Lower leg skin (tissue), 4 donors: ENCODE measurements at regions not wholly inside any gene's neighbourhood (a gene's known extent, or its start where the extent isn't known, plus 50 kb on each side); places are given as distances from the start of the nearest gene placed in this dataset.

Experiments
- DNase-seq, 2 donors: peaks; one replicate each; pipeline ENCODE4 v3.0.0-alpha.2; 2019; ENCODE audit warnings: low spot score in 2 of 2
- H3K4me3 ChIP-seq: fragments of 200-600 bp; sonication (generic); 2 replicates; pipeline ENCODE4 v1.5.1; 2017; ENCODE audit warnings: mild to moderate bottlenecking, low read depth; ENCODE audit not compliant: poor library complexity, severe bottlenecking
- CTCF ChIP-seq, 3 donors: fragments of 450-650 bp; IDR thresholded peaks; one replicate each; pipeline ENCODE4 v1.5.1; 2016; ENCODE audit warnings: antibody characterized with exemption in 3 of 3, mild to moderate bottlenecking in 3 of 3, moderate library complexity in 2 of 3
- POLR2A ChIP-seq, 2 donors: fragments of 450-650 bp; IDR thresholded peaks; one replicate each; pipeline ENCODE4 v1.6.1; 2016 to 2017; ENCODE audit warnings: antibody characterized with exemption in 2 of 2, mild to moderate bottlenecking in 1 of 2, moderate library complexity in 1 of 2
- WGBS, 2 donors: methylation state at CpG; one replicate each; pipeline ENCODE4 v1.1.5; 2018; 5-methylcytosine and 5-hydroxymethylcytosine counted together
- intact Hi-C: fragments of 100-400 bp; cut with DNase I; formaldehyde crosslinking; loops from one replicate; pipeline ENCODE4 v1.15.0; 2023; ENCODE audit warnings: low total_unique reads

GRCh38 chr4:45640281-45640680, 483.6 kb downstream of the GABRG1 start:
- 70 to 74% methylated on average over 6 of the region's 6 CpGs for WGBS, 2 donors
- DNase-seq, result no peak
- no peak overlapping the region for H3K4me3 ChIP-seq
- intact Hi-C loops, result no loop called here
- TF ChIP-seq CTCF (IDR thresholded peaks at IDR 0.05), result no peak
- TF ChIP-seq POLR2A (IDR thresholded peaks at IDR 0.05), result no peak

- intact Hi-C loops, result no loop called here
- no peak overlapping the region for H3K4me3 ChIP-seq
- TF ChIP-seq POLR2A (IDR thresholded peaks at IDR 0.05), result no peak
- WGBS, 2 donors, result 76 to 82% methylated on average over 3 of the region's 3 CpGs
- no peak for DNase-seq
Observed at GRCh38 chr4:45638641-45639040, 485.2 kb downstream of the GABRG1 start.

GRCh38 chr4:45636175-45636574, 487.7 kb downstream of the GABRG1 start:
- no peak for TF ChIP-seq CTCF (IDR thresholded peaks at IDR 0.05)
- TF ChIP-seq POLR2A (IDR thresholded peaks at IDR 0.05), result no peak
- intact Hi-C loops, result no loop called here
- DNase-seq, result no peak
- 87 to 90% methylated on average over 1 of the region's 1 CpG for WGBS, 2 donors
- H3K4me3 ChIP-seq, result no peak overlapping the region

- TF ChIP-seq POLR2A (IDR thresholded peaks at IDR 0.05), result no peak
- TF ChIP-seq CTCF (IDR thresholded peaks at IDR 0.05), result no peak
- H3K4me3 ChIP-seq, result no peak overlapping the region
- no peak for DNase-seq
- WGBS, 2 donors, result 76 to 88% methylated on average over 2 of the region's 2 CpGs
- intact Hi-C loops, result no loop called here
Observed at GRCh38 chr4:45629717-45630116, 494.1 kb downstream of the GABRG1 start.

- 55 to 60% methylated on average over 2 of the region's 2 CpGs for WGBS, 2 donors
- H3K4me3 ChIP-seq, result no peak overlapping the region
- DNase-seq, result no peak
- intact Hi-C loops, result no loop called here
- TF ChIP-seq CTCF (IDR thresholded peaks at IDR 0.05), result no peak
- TF ChIP-seq POLR2A (IDR thresholded peaks at IDR 0.05), result no peak
Observed at GRCh38 chr4:45621971-45622370, 501.9 kb downstream of the GABRG1 start.

- DNase-seq, result no peak
- no peak for TF ChIP-seq CTCF (IDR thresholded peaks at IDR 0.05)
- TF ChIP-seq POLR2A (IDR thresholded peaks at IDR 0.05), result no peak
- H3K4me3 ChIP-seq, result no peak overlapping the region
- WGBS, 2 donors, result 75 to 84% methylated on average over 1 of the region's 1 CpG
- intact Hi-C loops, result no loop called here
Observed at GRCh38 chr4:45620808-45621207, 503.0 kb downstream of the GABRG1 start.
